C4-2B (cell line): ENCODE measurements at regions not wholly inside any gene's neighbourhood (a gene's known extent, or its start where the extent isn't known, plus 50 kb on each side); places are given as distances from the start of the nearest gene placed in this dataset.

Experiments
- H3K27ac ChIP-seq: fragments of 450-650 bp; 2 replicates; pipeline ENCODE4 v1.5.1; 2017
- CTCF ChIP-seq: fragments of 450-650 bp; conservative IDR thresholded peaks from 2 replicates; pipeline ENCODE4 v1.5.1; 2017; ENCODE audit warnings: mild to moderate bottlenecking
- ZFX ChIP-seq: fragments of 450-650 bp; IDR thresholded peaks from 2 replicates; pipeline ENCODE4 v1.6.1; 2017

GRCh38 chr20:52572687-52573086 lies 381.1 kb upstream of the ZFP64 start:
- no peak for TF ChIP-seq ZFX
- no peak for TF ChIP-seq CTCF
- no peak overlapping the region for H3K27ac ChIP-seq

GRCh38 chr20:52569201-52569600 lies 377.6 kb upstream of the ZFP64 start:
- H3K27ac ChIP-seq = no peak overlapping the region
- TF ChIP-seq CTCF = no peak
- TF ChIP-seq ZFX = no peak

GRCh38 chr20:52565614-52566013 lies 374.0 kb upstream of the ZFP64 start:
- TF ChIP-seq ZFX = no peak
- TF ChIP-seq CTCF = no peak
- no peak overlapping the region for H3K27ac ChIP-seq

GRCh38 chr20:52564594-52564993 lies 373.0 kb upstream of the ZFP64 start:
- H3K27ac ChIP-seq = no peak overlapping the region
- TF ChIP-seq ZFX (no peak), CTCF (no peak)

GRCh38 chr20:52552181-52552872 lies 360.7 kb upstream of the ZFP64 start:
- H3K27ac ChIP-seq = no peak overlapping the region
- TF ChIP-seq ZFX (no peak), CTCF (no peak)

- H3K27ac ChIP-seq = no peak overlapping the region
- TF ChIP-seq ZFX (no peak), CTCF (no peak)
These were observed 350.6 kb upstream of the ZFP64 start for GRCh38 chr20:52542131-52542530.

- TF ChIP-seq ZFX = no peak
- no peak for TF ChIP-seq CTCF
- H3K27ac ChIP-seq = no peak overlapping the region
These were observed 348.9 kb upstream of the ZFP64 start for GRCh38 chr20:52540509-52540908.
